Gastrocnemius medialis (tissue), 4 donors: ENCODE measurements at regions not wholly inside any gene's neighbourhood (a gene's known extent, or its start where the extent isn't known, plus 50 kb on each side); places are given as distances from the start of the nearest gene placed in this dataset.

Experiments used
- POLR2A ChIP-seq, 2 donors: fragments of 450-650 bp; IDR thresholded peaks; one replicate each; pipeline ENCODE4 v1.6.1; 2017; ENCODE audit warnings: antibody characterized with exemption in 2 of 2, mild to moderate bottlenecking in 2 of 2, moderate library complexity in 2 of 2
- TF ChIP-seq, protein P1 (sequence below), 5 experiments: fragments of 450-650 bp in 3 of 5; fragments of 200-600 bp in 2 of 5; sonication (generic) in 2 of 5; IDR thresholded peaks in 4 of 5; conservative IDR thresholded peaks in 1 of 5; 1 replicate in 4 of 5; 2 replicates in 1 of 5; pipeline ENCODE4 v1.5.1; 2016 to 2019; ENCODE audit warnings: antibody characterized with exemption in 5 of 5, mild to moderate bottlenecking in 3 of 5, moderate library complexity in 3 of 5

DNA sequence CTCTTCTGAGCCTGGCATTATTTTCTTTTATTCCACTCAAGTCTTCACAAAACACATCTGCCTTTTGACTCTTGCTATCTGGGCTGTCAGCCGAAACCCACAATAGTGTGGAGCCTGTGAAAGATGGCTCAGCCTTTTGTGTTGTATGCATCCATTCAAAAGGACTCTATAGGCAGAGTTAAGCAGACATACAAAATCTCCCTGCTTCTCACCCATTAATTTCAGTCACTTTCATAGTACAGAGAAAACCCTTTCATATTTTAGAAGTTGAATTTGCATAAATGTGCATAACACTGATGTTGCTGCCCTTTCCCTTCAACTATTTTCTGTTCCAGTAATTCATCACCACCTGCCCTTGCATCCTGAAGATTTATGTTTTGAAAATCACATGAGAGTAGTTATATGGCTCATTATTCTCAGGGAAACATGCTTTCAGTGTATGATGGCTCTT, 154.6 kb downstream of the EVA1A start:
- TF ChIP-seq, protein P1, sequence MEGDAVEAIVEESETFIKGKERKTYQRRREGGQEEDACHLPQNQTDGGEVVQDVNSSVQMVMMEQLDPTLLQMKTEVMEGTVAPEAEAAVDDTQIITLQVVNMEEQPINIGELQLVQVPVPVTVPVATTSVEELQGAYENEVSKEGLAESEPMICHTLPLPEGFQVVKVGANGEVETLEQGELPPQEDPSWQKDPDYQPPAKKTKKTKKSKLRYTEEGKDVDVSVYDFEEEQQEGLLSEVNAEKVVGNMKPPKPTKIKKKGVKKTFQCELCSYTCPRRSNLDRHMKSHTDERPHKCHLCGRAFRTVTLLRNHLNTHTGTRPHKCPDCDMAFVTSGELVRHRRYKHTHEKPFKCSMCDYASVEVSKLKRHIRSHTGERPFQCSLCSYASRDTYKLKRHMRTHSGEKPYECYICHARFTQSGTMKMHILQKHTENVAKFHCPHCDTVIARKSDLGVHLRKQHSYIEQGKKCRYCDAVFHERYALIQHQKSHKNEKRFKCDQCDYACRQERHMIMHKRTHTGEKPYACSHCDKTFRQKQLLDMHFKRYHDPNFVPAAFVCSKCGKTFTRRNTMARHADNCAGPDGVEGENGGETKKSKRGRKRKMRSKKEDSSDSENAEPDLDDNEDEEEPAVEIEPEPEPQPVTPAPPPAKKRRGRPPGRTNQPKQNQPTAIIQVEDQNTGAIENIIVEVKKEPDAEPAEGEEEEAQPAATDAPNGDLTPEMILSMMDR (IDR thresholded peaks at IDR 0.05 in 4 of 5, conservative IDR thresholded peaks at IDR 0.05 in 1 of 5), result no peak
- no peak for TF ChIP-seq POLR2A (IDR thresholded peaks at IDR 0.05)
